Esophagus muscularis mucosa (tissue), 3 donors: ENCODE measurements at regions not wholly inside any gene's neighbourhood (a gene's known extent, or its start where the extent isn't known, plus 50 kb on each side); places are given as distances from the start of the nearest gene placed in this dataset.

Experiments
- POLR2A ChIP-seq: fragments of 450-650 bp; IDR thresholded peaks from one replicate; pipeline ENCODE4 v1.6.1; 2017; ENCODE audit warnings: antibody characterized with exemption, moderate library complexity, mild to moderate bottlenecking, low read depth
- POLR2AphosphoS5 ChIP-seq, 2 donors: sonication (generic); formaldehyde crosslinking; IDR thresholded peaks; one replicate each; pipeline ENCODE4 v1.6.1; 2017; ENCODE audit warnings: antibody characterized with exemption in 2 of 2
- TF ChIP-seq, protein P1 (sequence below), 3 experiments: fragments of 200-600 bp in 2 of 3; fragments of 450-650 bp in 1 of 3; sonication (generic) in 2 of 3; IDR thresholded peaks; one replicate each; pipeline ENCODE4 v1.5.1; 2017 to 2019; ENCODE audit warnings: antibody characterized with exemption in 3 of 3, mild to moderate bottlenecking in 2 of 3, moderate library complexity in 1 of 3

DNA sequence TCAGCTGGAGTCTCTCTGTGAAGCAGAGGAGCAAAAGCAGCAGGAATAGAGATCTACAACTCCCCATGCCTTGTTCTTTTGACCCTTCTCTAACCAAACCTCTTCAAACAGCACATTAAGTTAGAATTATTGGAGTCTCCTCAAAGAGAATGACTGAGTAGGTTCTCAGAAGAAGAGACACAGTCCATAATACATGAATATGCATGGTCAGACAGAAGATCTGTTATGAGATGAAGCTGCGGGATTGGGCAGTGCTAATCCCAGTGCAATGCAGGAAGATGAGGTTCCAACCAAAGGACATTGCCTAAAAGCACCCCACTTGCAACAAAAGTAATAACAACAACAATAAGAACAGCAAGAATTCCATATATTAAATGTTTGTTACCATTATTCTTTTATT, 887.9 kb upstream of the TENM4 start:
- TF ChIP-seq POLR2A (no peak), POLR2AphosphoS5 (IDR thresholded peaks at IDR 0.05) (no peak)
- TF ChIP-seq, protein P1, sequence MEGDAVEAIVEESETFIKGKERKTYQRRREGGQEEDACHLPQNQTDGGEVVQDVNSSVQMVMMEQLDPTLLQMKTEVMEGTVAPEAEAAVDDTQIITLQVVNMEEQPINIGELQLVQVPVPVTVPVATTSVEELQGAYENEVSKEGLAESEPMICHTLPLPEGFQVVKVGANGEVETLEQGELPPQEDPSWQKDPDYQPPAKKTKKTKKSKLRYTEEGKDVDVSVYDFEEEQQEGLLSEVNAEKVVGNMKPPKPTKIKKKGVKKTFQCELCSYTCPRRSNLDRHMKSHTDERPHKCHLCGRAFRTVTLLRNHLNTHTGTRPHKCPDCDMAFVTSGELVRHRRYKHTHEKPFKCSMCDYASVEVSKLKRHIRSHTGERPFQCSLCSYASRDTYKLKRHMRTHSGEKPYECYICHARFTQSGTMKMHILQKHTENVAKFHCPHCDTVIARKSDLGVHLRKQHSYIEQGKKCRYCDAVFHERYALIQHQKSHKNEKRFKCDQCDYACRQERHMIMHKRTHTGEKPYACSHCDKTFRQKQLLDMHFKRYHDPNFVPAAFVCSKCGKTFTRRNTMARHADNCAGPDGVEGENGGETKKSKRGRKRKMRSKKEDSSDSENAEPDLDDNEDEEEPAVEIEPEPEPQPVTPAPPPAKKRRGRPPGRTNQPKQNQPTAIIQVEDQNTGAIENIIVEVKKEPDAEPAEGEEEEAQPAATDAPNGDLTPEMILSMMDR (IDR thresholded peaks at IDR 0.05) = no peak
